ENCODE measurements at regions not wholly inside any gene's neighbourhood (a gene's known extent, or its start where the extent isn't known, plus 50 kb on each side); places are given as distances from the start of the nearest gene placed in this dataset.

GRCh38 chr3:177426878-177427495 is 229.7 kb upstream of the TBL1XR1 start:
- Histone ChIP-seq H3K27ac (no peak overlapping the region), H3K4me3 (no peak overlapping the region), H3K36me3 (no peaks in the 10 kb centered on the region), H3K9me3 (replicated peaks) (no peaks in the 10 kb centered on the region), H3K4me1 (no peaks in the 10 kb centered on the region), H3K27me3 (no peaks in the 10 kb centered on the region)
- DNase-seq = no peak

- no peak overlapping the region for H3K27ac ChIP-seq
- no peaks in the 10 kb centered on the region for H3K36me3 ChIP-seq
- H3K4me1 ChIP-seq = no peaks in the 10 kb centered on the region
- H3K4me3 ChIP-seq = no peak overlapping the region
- no peak for DNase-seq
- no peaks in the 10 kb centered on the region for H3K9me3 ChIP-seq (replicated peaks)
- H3K27me3 ChIP-seq = no peaks in the 10 kb centered on the region
Observed at GRCh38 chr3:177427540-177427939, 230.3 kb upstream of the TBL1XR1 start.

GRCh38 chr3:177429079-177429478 is 231.8 kb upstream of the TBL1XR1 start:
- Histone ChIP-seq H3K9me3 (replicated peaks) (no peaks in the 10 kb centered on the region), H3K36me3 (no peaks in the 10 kb centered on the region), H3K27ac (no peak overlapping the region), H3K4me3 (no peak overlapping the region), H3K4me1 (no peaks in the 10 kb centered on the region), H3K27me3 (no peaks in the 10 kb centered on the region)
- no peak for DNase-seq

- no peak for DNase-seq
Observed at GRCh38 chr3:177429771-177430170, 232.5 kb upstream of the TBL1XR1 start.

GRCh38 chr3:177430653-177431052 is 233.4 kb upstream of the TBL1XR1 start:
- Histone ChIP-seq H3K4me1 (no peaks in the 10 kb centered on the region), H3K27me3 (no peaks in the 10 kb centered on the region), H3K27ac (no peak overlapping the region), H3K4me3 (no peak overlapping the region), H3K9me3 (replicated peaks) (no peaks in the 10 kb centered on the region), H3K36me3 (no peaks in the 10 kb centered on the region)
- no peak for DNase-seq

More at GRCh38 chr3:177429771-177430170, 232.5 kb upstream of the TBL1XR1 start:
- Histone ChIP-seq H3K36me3 (no peaks in the 10 kb centered on the region), H3K9me3 (replicated peaks) (no peaks in the 10 kb centered on the region), H3K27me3 (no peaks in the 10 kb centered on the region), H3K4me3 (no peak overlapping the region), H3K4me1 (no peaks in the 10 kb centered on the region), H3K27ac (no peak overlapping the region)

- H3K27me3 ChIP-seq = no peaks in the 10 kb centered on the region
- H3K27ac ChIP-seq = no peak overlapping the region
- H3K36me3 ChIP-seq = no peaks in the 10 kb centered on the region
- no peak for DNase-seq
- H3K4me3 ChIP-seq = no peak overlapping the region
- H3K4me1 ChIP-seq = no peaks in the 10 kb centered on the region
- H3K9me3 ChIP-seq (replicated peaks) = no peaks in the 10 kb centered on the region
Observed at GRCh38 chr3:177431525-177432176, 234.4 kb upstream of the TBL1XR1 start.

GRCh38 chr3:177435301-177435700 is 238.0 kb upstream of the TBL1XR1 start:
- no peak for DNase-seq
- no peak overlapping the region for H3K4me3 ChIP-seq
- no peak overlapping the region for H3K27ac ChIP-seq
- H3K4me1 ChIP-seq = no peaks in the 10 kb centered on the region
- no peaks in the 10 kb centered on the region for H3K27me3 ChIP-seq
- H3K36me3 ChIP-seq = no peaks in the 10 kb centered on the region
- no peaks in the 10 kb centered on the region for H3K9me3 ChIP-seq (replicated peaks)

- no peaks in the 10 kb centered on the region for H3K36me3 ChIP-seq
- H3K27me3 ChIP-seq = no peaks in the 10 kb centered on the region
- H3K4me3 ChIP-seq = no peak overlapping the region
- H3K4me1 ChIP-seq = no peaks in the 10 kb centered on the region
- no peak for DNase-seq
- H3K27ac ChIP-seq = no peak overlapping the region
- no peaks in the 10 kb centered on the region for H3K9me3 ChIP-seq (replicated peaks)
Observed at GRCh38 chr3:177437513-177438337, 240.4 kb upstream of the TBL1XR1 start.

GRCh38 chr3:177438596-177439220 is 241.4 kb upstream of the TBL1XR1 start:
- Histone ChIP-seq H3K27ac (no peak overlapping the region), H3K27me3 (no peaks in the 10 kb centered on the region)
- no peak for DNase-seq

GRCh38 chr3:177439694-177440269 is 242.5 kb upstream of the TBL1XR1 start:
- no peak for DNase-seq
- Histone ChIP-seq H3K4me1 (peaks cover 5% of the 10 kb centered on the region; the same call in 1 of the 2 replicates), H3K9me3 (replicated peaks) (no peaks in the 10 kb centered on the region), H3K27ac (no peak overlapping the region), H3K27me3 (no peaks in the 10 kb centered on the region), H3K4me3 (no peak overlapping the region), H3K36me3 (no peaks in the 10 kb centered on the region)

More at GRCh38 chr3:177438596-177439220, 241.4 kb upstream of the TBL1XR1 start:
- Histone ChIP-seq H3K4me3 (no peak overlapping the region), H3K36me3 (no peaks in the 10 kb centered on the region), H3K9me3 (replicated peaks) (no peaks in the 10 kb centered on the region), H3K4me1 (peaks cover 5% of the 10 kb centered on the region; the same call in 1 of the 2 replicates)

- H3K36me3 ChIP-seq = no peaks in the 10 kb centered on the region
- no peak for DNase-seq
- no peaks in the 10 kb centered on the region for H3K9me3 ChIP-seq (replicated peaks)
- H3K4me1 ChIP-seq = peaks cover 5% of the 10 kb centered on the region; the same call in 1 of the 2 replicates
- no peaks in the 10 kb centered on the region for H3K27me3 ChIP-seq
- H3K27ac ChIP-seq = no peak overlapping the region
- H3K4me3 ChIP-seq = no peak overlapping the region
Observed at GRCh38 chr3:177440456-177441104, 243.3 kb upstream of the TBL1XR1 start.

GRCh38 chr3:177441276-177441812 is 244.1 kb upstream of the TBL1XR1 start:
- peaks cover 5% of the 10 kb centered on the region; the same call in 1 of the 2 replicates for H3K4me1 ChIP-seq
- DNase-seq = no peak
- no peak overlapping the region for H3K4me3 ChIP-seq
- H3K36me3 ChIP-seq = no peaks in the 10 kb centered on the region
- H3K27ac ChIP-seq = no peak overlapping the region
- H3K27me3 ChIP-seq = no peaks in the 10 kb centered on the region
- no peaks in the 10 kb centered on the region for H3K9me3 ChIP-seq (replicated peaks)

GRCh38 chr3:177441813-177442646 is 244.7 kb upstream of the TBL1XR1 start:
- H3K27ac ChIP-seq = no peak overlapping the region

More at GRCh38 chr3:177441813-177442646, 244.7 kb upstream of the TBL1XR1 start:
- Histone ChIP-seq H3K9me3 (replicated peaks) (no peaks in the 10 kb centered on the region), H3K27me3 (no peaks in the 10 kb centered on the region), H3K36me3 (no peaks in the 10 kb centered on the region), H3K4me3 (no peak overlapping the region), H3K4me1 (peaks cover 5% of the 10 kb centered on the region; the same call in 1 of the 2 replicates)
- DNase-seq = no peak
